Middle frontal gyrus (tissue), 1 donor: ENCODE measurements at regions not wholly inside any gene's neighbourhood (a gene's known extent, or its start where the extent isn't known, plus 50 kb on each side); places are given as distances from the start of the nearest gene placed in this dataset.
"Not testable (repeated sequence)": the region's sequence is repeated elsewhere in the genome, so short reads cannot be mapped to it uniquely, and the experiment has no call there.

Experiments
- DNase-seq: peaks from one replicate; pipeline ENCODE4 v3.0.0-alpha.2; 2015; ENCODE audit warnings: low spot score; ENCODE audit errors: extremely low spot score

DNA sequence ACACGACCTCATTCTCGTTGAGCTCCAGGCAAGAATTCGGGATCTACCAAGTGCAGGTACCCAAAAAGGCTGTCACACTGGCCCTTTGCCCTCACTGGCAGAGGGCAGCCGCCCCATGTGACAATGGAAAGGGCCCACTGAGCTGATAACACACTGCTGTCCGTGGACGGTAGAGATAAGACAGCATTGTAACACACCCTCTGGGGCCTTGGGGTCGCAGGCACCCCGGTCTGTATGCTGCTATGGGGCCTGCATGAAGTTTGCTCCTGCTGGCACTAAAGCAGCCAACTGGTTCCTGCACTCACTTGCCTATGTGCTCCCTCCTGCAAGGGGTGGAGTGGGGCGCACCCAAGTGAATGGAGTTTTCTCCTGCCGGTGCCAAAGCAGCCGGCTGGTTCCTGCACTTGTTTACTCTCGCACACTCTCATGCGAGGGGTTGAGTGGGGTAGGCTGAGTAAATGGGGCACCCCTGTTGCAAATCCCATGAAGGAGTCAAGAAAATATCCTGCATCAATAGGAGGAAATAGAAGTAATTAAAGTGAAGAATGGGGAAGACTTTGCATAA is 477.9 kb downstream of the ATP23 start:
- no peak for DNase-seq

DNA sequence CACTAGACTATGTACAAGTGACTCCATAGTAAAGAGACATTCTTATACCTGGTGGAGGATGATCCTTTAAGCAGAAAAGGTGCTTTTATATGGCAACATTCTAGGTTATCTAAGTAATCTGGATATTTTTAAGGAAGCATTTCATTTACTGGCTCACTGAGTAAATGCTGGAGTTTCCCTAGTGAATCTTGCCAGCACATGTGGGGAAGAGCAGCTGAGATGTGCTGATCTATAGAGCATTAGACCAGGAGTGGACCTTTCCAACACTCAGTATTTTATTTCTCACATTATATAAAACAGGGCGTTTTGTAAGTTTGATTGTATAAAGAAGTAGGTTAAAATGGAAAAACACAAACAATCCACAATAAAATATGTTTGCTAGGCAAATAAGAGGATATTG is 478.5 kb downstream of the ATP23 start:
- DNase-seq = no peak

DNA sequence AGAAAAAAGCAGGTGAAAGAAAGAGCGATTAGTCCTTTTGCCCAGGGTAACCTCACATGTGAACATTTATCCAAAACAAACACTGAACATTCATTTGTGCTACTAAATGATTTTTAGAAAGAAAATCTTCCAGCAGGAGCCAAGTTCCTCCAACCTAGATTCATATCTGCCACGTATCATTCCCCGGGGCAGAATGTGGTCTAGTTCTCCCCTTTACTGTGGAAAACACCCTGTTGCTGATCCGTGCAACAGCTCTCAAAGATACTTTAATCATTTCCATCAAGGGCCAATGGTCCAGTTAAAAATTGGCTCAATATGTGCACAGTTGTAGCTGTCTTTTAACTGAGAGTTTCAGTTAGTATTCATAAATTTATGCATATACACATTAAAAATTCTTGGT is 479.1 kb downstream of the ATP23 start:
- no peak for DNase-seq

DNA sequence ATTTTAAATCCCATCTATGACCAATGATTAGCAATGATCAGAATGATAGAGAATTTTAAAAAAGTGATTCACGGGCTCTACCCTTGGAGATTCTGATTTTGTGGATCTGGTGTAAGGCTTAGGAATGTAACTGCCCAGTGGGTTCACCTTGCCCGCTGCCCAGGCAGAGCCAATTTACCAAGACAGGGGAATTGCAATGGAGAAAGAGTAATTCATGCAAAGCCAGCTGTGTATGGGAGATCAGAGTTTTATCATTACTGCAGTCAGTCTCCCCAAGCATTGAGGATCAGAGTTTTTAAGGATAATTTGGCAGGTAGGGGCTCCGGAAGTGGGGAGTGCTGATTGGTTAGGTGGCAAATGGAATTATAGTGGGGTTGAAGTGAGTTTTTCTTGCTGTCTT is 480.6 kb downstream of the ATP23 start:
- no peak for DNase-seq

DNA sequence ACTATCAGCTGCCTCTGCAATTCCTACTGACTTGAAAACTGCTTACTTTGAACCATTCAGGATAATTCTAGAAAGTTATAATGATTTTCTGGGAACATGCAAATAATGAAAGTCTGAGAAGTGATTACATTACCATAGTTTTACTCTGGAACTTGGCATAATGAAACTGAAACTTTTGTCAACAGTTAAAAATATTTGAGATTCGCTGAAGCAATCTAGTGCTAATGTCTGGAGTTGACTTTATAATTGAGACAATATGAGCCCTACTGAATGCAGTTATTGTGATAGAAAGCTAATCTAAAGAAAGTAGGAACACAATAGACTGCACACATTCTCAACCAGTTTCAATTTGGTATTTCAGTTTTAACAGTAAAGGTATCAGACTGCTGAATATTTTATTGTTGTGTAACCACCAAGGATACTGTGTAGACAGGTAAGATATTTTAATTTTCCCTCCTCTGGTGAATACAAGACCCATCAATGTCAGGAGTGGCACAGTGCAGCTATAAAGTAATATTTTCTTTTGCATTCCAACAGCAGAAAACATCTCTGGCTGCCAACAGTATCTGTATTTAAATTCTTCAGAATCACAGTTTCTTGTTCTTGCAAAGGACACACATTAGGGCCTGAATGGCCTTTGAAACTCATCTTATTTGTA is 483.5 kb downstream of the ATP23 start:
- no peak for DNase-seq

DNA sequence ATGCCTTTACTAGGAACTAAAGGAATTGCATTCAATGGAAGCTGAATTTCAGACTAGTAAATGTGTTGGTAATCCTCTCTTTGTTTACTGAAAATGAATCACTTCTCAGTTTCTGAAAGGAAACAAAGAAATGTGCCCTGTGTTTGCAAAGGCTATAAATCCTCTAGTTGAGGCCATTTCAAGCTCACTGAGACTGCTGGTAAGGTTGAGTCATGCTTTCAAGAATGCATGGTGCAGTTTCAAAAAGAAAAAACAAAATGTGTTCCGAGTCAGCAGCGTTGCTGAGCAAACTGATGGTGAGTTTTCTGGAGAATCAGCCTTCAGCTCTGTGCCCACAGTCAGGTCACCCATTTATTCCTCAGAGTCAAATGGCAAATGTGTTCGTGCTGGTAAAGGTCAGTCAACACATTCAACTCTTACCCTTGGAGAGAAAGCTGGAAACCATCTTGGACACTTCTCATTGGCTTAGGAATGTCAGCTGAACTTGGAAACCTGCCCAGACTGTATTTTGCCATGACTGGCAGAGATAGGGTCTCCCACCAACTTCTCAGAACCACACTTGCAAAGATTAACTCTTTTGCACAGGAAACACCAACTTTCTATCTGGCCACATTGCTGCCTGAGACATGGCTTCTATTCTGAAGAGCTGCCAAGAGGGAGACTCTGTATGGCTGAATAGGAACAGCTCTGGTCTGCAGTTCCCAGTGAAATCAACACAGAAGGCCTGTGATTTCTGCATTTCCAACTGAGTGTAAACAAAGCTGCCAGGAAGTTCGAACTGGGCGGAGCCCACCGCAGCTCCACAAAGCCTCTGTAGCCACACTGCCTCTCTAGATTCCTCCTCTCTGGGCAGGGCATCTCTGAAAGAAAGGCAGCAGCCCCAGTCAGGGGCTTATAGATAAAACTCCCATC is 484.4 kb downstream of the ATP23 start:
- DNase-seq = no peak

DNA sequence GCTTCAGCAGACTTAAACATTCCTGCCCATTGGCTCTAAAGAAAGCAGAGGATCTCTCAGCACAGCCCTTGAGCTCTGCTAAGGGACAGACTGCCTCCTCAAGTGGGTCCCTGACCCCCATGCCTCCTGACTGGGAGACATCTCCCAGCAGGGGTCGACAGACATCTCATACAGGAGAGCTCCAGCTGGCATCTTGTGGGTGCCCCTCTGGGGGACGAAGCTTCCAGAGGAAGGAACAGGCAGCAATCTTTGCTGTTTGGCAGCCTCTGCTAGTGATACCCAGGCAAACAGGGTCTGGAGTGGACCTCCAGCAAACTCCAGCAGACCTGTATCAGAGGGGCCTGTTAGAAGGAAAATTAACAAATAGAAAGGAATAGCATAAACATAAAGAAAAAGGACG is 485.1 kb downstream of the ATP23 start:
- DNase-seq = not testable (repeated sequence)

DNA sequence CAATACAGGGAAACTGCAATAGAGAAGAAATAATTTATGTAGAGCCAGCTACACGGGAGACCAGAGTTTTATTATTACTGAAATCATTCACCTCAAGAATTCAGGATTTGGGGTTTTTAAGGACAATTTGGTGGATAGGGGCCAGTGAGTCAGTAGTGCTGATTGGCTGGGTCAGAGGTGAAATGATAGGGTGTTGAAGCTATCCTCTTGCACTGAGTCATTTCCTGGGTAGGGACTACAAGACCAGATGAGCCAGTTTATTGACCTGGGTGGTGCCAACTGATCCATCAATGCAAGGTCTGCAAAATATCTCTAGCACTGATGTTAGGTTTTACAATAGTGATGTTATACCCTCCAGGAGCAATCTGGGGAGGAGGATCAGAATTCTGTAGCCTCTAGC is 486.3 kb downstream of the LRIG3 start:
- DNase-seq = no peak

DNA sequence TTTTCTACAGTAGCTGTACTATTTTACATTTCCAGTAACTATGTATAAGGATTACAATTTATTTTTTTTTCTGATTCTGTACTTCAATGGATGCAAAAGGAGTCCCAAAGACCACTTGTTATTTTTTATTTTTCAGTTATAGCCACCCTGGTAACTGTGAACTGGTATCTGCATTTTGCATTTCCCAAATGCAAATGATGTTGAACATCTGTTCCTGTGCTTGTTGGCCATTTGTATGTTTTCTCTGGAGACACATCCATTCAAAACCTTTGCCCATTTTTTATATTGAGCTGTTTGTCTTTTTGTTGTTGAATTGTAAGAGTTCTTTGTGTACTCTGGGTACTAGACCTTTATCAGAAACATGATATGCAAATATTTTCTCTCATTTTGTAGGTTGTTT is 485.6 kb downstream of the LRIG3 start:
- no peak for DNase-seq

DNA sequence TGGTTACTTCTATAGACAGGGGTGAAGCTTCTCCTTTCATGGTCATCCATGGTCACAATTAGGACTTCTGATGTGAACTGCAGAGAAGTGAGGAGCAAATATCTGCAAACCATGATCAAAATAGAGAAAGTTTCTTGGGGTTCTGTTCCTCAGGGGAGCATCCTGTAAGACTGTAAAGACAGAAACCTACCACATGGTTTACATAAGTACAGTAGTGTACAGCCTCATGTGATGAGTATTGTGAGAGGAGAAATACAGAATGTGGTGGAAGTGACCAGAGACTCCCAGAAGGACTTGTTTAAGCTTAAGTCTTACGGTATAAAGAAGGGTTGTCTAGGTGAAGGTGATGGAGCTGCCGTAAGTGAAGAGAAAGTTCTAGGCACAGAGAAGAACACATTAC is 484.7 kb downstream of the LRIG3 start:
- no peak for DNase-seq

DNA sequence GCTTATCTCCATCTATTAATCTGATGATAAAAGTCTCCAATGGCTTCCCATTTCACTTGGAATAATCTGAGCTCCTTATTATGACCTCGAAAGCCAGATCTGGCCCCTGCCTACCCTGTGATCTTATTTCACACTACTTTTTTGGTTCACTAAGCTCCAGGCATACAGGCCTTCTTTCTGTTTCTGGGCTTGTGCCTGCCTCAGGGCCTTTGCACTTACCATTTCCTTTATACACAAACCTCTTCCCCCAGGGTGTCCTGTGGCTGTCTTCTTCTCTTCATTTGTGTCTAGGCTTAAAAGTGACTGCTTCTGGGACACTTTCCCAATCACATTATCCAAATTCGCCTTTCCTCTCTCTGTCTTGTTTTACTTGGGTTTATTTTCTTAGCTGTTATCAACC is 478.8 kb downstream of the LRIG3 start:
- no peak for DNase-seq

DNA sequence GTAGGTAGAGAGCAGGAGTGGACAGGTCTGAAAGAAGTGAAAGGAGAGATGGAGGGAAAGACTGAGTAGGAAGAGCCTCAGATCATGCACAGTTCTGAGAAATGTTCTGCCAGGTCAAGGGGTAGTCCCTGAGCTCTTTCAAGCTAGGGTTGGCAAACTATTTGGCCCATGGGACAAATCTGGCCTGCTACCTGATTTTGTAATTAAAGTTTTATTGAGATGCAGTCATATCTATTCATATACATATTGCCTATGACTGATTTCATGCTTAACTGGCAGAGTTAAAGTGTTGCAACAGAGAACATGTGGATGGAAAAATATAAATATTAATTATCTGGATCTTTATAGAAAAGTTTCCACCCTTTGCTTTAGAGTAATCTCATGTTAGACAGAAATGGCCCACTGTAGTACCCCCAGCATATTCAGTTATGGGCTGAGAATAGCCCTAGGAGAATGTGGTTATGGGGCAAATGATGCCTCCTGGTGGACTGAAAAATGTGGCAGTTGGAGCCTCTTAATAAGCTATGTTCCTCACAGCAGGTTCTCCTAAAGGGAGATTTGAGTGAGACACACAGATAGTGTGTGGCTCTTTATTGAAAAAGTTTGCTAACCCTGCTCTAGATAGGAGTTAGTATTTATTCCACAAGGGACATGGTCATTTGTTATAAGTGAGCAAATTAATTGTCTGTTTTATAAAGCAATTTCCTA is 476.9 kb downstream of the LRIG3 start:
- DNase-seq = no peak

DNA sequence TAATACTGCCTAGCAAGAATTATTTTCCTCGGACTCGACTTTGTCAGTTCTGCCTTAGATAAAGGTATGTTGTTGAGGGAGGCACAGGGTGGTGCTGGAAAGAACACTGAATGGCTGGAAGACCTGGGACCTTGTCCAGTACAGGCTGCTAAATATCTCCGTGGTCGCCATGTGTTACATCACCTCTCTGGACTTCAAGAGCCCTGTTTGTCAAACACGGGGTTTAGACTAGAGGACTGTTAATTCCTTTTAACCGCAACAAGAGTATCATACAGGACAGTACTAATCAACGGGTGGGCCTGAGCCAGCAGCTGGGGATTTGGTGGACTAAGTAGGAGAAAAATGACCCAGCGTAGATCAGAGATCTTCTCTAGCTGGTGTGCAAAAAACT is 476.3 kb downstream of the LRIG3 start:
- DNase-seq = no peak

DNA sequence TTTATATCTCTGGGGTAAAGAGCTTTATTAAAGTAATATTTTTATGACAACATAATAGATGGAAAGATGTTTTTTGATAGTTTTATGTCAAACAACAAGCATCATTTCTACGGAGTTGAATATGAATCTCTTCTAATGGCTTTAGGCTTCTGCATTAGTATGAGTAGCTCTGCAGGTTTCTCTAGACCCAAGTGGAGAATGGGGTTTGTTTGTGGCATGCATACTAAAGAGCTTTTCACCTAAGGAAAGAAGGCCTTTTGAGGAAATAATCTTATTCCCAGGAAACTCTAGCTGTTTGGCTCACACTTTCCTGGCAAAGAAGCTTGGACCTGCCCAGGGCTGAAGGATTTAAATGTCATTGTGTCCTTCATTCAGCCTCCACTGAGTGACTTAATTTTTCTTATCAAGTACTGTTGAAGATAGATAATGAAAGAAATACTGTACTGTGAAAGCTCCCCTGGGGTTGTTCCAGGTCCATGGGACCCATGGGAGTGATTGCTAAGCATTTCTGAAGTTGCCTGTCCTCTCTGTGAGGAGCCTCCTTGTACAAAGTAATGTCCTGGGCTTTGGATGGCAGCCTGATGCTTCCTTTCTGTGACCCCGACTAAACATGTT is 469.3 kb downstream of the LRIG3 start:
- DNase-seq = no peak

DNA sequence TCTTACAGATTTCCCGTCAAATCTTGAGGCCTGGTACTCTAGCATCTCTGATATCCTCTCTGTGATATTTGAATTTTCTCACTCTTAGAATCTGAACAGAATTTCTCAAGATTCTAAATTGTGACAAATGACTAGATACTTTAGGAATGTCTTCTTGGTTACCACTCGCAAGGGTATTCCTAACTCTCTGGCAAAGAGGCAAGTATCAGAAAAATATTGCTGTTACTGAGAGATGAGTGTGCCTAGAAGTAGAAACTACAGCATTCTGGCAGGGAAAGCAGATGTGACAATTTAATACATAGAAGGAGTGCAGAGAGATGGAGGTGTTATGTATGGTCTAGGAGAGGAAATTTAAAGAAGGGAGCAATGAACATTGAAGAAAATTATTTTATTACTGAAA is 467.8 kb downstream of the LRIG3 start:
- DNase-seq = no peak

DNA sequence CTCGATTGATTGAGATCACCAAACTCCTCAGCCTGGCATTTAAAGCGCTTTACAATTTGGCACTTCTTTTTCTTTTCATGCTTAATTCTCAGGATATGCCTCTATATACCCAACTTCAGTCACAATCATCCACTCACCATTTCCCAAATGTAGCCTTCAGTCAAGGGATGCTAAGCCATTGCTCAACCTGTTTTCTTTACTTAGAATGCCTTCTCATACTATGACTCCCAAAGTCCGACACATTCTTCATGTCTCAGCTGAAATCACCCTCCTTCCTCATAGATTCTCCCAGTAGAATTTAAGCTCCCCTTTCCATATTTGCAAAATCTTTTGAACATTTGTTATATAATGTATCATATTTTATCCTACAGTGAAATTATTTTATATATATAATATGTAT is 467.0 kb downstream of the LRIG3 start:
- no peak for DNase-seq

DNA sequence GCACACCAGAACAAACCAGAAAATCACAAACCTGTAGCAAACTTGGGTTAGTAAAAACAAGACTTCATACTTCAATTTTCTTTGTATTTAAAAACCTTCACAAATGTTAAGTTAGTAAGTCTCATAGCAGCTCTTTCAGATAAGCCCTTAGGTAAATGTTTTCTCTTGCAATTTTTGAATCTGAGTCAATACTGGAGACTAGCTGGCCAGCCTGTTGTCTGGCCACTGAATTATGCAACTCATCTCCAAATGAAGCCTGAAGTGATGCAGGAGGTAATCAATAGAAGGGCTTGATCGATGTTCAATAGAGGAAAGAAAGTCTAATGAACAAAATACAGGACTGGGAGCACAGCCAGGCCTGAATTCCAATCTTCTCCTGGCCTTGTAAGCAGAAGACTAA is 465.2 kb downstream of the LRIG3 start:
- DNase-seq = no peak

DNA sequence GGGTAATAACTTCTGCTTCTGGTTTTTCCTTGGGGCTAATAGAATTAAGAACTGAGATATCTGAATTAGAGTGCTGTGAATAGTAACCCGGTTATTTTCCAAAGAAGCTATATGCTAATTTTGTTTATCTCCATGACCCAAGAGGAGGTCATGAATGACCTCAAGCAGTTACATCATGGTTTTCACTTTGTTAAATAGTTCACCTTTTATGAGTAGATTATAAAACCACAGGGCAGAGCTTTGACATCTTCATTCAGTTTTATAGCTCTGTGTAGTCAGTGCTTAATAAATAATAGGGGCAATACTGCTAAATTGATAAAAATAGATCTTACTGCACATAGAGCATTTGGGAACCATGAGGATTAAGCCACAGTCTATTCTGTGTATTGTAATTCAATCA is 462.2 kb downstream of the LRIG3 start:
- no peak for DNase-seq

DNA sequence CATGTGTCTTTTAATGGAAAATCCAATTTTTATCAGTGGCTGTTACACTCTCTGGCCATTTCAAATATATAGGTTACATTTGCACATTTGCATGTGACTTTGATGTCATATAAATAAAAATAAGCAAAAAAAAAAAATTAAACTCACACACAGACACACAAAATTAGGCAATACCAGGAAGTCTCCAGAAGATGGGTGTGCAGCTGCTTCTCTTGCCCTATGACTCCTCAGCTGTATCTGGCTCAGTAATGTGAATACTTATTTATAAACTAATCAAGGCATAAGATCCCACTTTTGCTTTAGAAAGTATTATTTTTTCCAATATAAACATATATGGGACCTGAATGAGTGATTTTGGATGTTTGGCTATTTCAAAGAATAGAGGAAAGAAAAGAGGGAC is 461.1 kb downstream of the LRIG3 start:
- DNase-seq = no peak

DNA sequence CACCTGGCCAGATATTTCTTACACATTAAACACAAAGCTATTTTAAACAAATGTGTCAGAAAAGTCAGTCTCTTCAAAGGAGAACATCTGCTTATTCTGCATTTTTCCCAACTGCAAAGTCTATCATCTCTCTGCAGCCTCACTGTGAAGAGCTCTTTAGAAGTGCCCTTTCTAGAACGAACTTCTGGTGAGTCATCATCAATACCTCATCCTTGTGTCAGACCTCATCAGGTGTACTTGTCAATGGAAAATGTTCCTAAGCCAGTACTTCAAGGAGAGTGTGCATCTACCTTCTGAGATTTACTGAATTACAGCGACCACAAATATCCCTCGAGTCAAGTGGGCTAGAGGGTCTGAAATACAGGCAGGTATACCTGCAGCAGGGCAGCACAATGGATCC is 457.3 kb downstream of the LRIG3 start:
- DNase-seq = no peak

DNA sequence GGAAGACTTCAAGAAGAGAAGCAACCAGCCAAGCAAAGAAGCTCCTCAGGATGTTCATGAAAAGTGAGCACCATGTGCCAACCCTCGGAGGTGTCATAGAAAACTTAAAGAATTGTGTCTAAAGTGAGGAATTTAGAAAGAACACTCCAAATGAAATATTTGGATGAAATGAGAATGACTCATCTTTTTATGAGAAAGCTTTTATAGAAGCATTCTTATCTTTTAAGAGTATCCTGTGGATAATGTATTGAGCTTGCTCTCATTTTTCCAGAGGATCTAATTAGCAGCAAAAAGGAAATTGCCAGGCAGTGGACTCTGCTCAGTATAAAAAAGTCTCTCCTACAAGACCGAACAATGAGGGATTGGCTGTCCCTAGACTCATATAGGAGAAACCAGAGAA is 454.9 kb downstream of the LRIG3 start:
- DNase-seq = no peak
